BLaER1 treated with 17β-estradiol and CSF1 and Interleukin-3, amounts not matched to agents 10 nM and 100 nM (cell line): ENCODE measurements at regions not wholly inside any gene's neighbourhood (a gene's known extent, or its start where the extent isn't known, plus 50 kb on each side); places are given as distances from the start of the nearest gene placed in this dataset.
A peak's percentile ranks its signal among the peaks of the same experiment; 100 is the strongest.
"Not testable (repeated sequence)": the region's sequence is repeated elsewhere in the genome, so short reads cannot be mapped to it uniquely, and the experiment has no call there.

Source experiments
- H3K27ac ChIP-seq, 11 experiments: shearing (Covaris generic); formaldehyde crosslinking; 2 replicates each; pipeline ENCODE4 v1.8.1; 2022
- H3K27me3 ChIP-seq, 11 experiments: shearing (Covaris generic); formaldehyde crosslinking; 2 replicates each; pipeline ENCODE4 v1.8.1; 2022
- H3K36me3 ChIP-seq, 11 experiments: shearing (Covaris generic); formaldehyde crosslinking; 2 replicates each; pipeline ENCODE4 v1.8.1; 2022
- H3K4me1 ChIP-seq, 10 experiments: shearing (Covaris generic); formaldehyde crosslinking; 2 replicates each; pipeline ENCODE4 v1.8.1; 2022
- H3K4me2 ChIP-seq, 11 experiments: shearing (Covaris generic); formaldehyde crosslinking; 2 replicates each; pipeline ENCODE4 v1.8.1; 2022
- H3K4me3 ChIP-seq, 10 experiments: shearing (Covaris generic); formaldehyde crosslinking; 2 replicates each; pipeline ENCODE4 v1.8.1; 2022
- H3K9ac ChIP-seq, 11 experiments: shearing (Covaris generic); formaldehyde crosslinking; 2 replicates each; pipeline ENCODE4 v1.8.1; 2022
- H3K9me3 ChIP-seq, 11 experiments: shearing (Covaris generic); formaldehyde crosslinking; replicated peaks in 1 of 11; 2 replicates each; pipeline ENCODE4 v1.8.1; 2022
- H4K20me1 ChIP-seq, 11 experiments: shearing (Covaris generic); formaldehyde crosslinking; 2 replicates each; pipeline ENCODE4 v1.8.1; 2022
- Cebpa-rat ChIP-seq, 11 experiments: shearing (Covaris generic); IDR thresholded peaks; 2 replicates each; pipeline ENCODE4 v1.8.1; 2022

DNA sequence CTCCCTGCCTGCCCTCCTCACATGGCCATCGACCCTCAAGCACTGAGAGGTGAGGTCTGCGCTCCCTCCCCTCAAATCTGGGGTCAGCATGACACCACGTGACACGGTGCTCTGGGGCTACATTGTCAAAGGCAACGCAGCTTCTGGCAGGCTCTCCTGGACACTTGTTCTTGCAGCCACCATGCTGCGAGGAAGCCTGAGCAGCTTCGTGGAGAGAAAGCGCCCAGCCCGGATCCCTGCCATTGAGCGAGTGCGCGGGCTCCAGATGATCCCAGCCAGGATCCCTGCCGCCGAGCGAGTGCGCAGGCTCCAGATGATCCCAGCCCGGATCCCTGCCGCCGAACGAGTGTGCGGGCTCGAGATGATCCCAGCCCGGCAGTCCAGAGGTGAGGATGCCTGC lies 70.9 kb upstream of the METRNL start:
- Histone ChIP-seq H3K9me3 (peaks cover 0 to 11% (median 7%) of the 10 kb centered on the region in 11 experiments; a peak in 18 of 22 replicates), H3K4me3 (no peak overlapping the region), H3K9ac (no peak overlapping the region), H3K27ac (no peak overlapping the region), H3K27me3 (no peaks in the 10 kb centered on the region), H4K20me1 (peaks cover 0 to 20% (median 0%) of the 10 kb centered on the region in 11 experiments; a peak in 4 of 22 replicates), H3K4me2 (no peak overlapping the region), H3K4me1 (peaks cover 0 to 31% (median 23%) of the 10 kb centered on the region in 10 experiments; a peak in 15 of 20 replicates), H3K36me3 (peaks cover 0 to 25% (median 10%) of the 10 kb centered on the region in 11 experiments; a peak in 19 of 22 replicates)
- TF ChIP-seq Cebpa-rat (IDR thresholded peaks at IDR 0.05): no peak

DNA sequence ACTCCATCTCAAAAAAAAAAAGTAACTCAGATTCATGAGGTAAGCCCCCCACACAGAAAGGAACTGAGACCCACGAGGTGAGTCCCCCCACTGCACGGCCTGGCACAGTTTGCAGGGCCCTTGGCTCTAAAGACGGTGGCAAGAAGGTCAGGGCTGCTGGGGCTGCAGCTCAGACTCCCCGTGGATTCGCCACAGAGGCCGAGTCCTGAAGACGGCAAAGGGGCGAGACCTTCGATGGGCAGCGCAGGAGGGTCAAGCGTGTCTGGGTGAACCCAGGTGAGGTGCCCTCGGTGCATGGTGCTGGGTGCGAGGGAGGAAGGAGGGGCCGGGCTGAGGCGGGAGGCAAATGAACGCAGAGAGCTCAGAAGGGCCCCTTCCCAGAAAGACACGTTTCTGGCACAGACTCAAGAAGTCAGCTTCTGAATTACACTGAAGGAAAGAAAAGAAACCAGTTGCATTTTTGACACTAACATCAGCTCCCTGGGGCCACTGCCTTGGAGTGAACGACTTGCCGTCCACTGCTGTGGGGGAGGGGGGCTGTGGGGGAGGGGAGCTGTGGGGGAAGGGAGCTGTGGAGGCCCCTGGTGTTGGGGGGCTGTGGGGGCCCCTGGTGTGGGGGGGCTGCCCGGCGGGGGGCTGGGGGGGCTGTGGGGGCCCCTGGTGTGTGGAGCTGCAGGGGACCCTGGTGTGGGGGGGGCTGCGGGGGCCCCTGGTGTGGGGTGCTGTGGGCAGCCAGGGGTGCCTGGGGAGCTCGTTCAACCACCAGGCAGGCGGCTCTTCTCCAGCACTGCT lies 69.8 kb upstream of the METRNL start:
- H3K27ac ChIP-seq: no peak overlapping the region
- H3K27me3 ChIP-seq: no peaks in the 10 kb centered on the region
- no peak overlapping the region for H3K4me3 ChIP-seq
- H3K9me3 ChIP-seq: peaks cover 0 to 10% (median 7%) of the 10 kb centered on the region in 11 experiments; a peak in 18 of 22 replicates
- H4K20me1 ChIP-seq: peaks cover 0 to 20% (median 0%) of the 10 kb centered on the region in 11 experiments; a peak in 4 of 22 replicates
- peaks cover 0 to 40% (median 31%) of the 10 kb centered on the region in 10 experiments; a peak in 15 of 20 replicates for H3K4me1 ChIP-seq
- H3K9ac ChIP-seq: no peak overlapping the region
- peaks cover 0 to 25% (median 9%) of the 10 kb centered on the region in 11 experiments; a peak in 19 of 22 replicates for H3K36me3 ChIP-seq
- no peak for TF ChIP-seq Cebpa-rat (IDR thresholded peaks at IDR 0.05)
- no peak overlapping the region for H3K4me2 ChIP-seq

DNA sequence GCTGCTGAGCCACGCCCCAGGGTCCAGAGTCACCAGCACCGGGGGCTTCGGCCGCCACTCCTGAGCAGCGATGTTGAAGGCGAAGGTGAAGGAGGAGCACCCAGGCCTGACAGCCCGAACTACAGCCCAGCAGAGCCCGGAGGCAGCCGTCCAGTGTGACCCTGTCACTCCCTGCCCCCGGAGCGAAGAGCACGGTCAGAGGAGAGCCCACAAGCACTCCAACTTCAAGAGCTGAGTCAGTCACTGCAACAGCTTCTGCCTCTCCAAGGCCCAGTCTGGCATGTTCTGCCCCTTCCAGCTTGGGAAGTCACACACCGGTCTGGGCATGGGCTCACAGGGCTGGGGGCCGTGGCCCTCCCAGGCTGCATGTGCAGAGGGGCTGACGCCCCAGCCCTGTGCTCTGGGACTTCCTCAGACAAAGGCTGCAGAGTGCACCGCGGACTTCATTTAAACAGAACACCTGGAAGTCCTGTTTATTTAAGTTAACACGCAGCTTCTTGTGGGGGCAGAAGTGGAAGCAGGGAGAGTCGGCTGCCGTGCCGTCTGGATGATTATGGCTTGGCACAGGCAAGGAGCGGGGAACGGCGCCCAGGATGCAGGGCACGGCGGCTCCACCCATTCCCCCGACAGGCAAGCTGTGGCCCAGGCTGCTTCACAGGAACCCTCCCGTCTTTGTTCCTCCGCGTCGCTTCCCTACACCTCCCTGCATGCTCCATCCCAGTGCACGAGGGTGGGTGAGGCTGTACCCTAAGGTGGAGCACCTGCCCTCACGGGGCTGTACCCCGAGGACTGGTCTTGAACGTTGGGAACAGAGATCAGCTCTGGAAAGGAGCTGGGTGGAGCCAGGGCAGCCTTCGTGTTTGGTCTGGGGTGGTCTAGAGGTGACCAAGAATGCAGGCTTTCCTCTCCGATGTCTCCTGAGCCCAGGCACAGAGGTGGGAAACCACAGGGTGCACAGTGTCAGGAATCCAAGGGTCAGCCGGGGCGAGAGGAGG lies 68.9 kb upstream of the METRNL start:
- no peaks in the 10 kb centered on the region for H3K27me3 ChIP-seq
- H4K20me1 ChIP-seq: peaks cover 0 to 20% (median 0%) of the 10 kb centered on the region in 11 experiments; a peak in 4 of 22 replicates
- no peak for TF ChIP-seq Cebpa-rat (IDR thresholded peaks at IDR 0.05)
- H3K36me3 ChIP-seq: peaks cover 0 to 16% (median under 1%) of the 10 kb centered on the region in 11 experiments; a peak in 8 of 22 replicates
- H3K9ac ChIP-seq: no peak overlapping the region
- H3K4me3 ChIP-seq: no peak overlapping the region
- peaks cover 0 to 40% (median 31%) of the 10 kb centered on the region in 10 experiments; a peak in 15 of 20 replicates for H3K4me1 ChIP-seq
- H3K27ac ChIP-seq: no peak overlapping the region
- peaks cover 0 to 1% (median 0%) of the 10 kb centered on the region in 11 experiments; a peak in 7 of 22 replicates for H3K9me3 ChIP-seq
- peak overlapping the region in 2 of 11 experiments; percentile 2 to 8; a peak in 1 of 22 replicates for H3K4me2 ChIP-seq

DNA sequence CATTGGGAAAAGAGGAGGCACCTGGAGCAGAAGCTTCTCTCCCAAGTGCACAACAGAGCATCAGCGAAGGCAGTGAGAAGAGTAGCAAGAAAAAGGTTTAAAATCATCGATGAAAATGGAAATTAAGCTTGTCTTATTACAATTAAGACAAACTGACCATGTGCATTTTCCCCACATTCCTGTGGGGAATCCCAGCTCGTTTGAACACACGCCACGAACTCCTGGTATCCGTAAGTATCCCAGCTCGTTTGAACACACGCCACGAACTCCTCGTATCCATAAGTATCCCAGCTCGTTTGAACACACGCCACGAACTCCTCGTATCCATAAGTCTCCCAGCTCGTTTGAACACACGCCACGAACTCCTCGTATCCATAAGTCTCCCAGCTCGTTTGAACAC lies 67.7 kb upstream of the METRNL start:
- not testable (repeated sequence) for H3K36me3 ChIP-seq, H3K9me3 ChIP-seq, H3K27me3 ChIP-seq, H3K9ac ChIP-seq, H3K4me3 ChIP-seq, H3K4me2 ChIP-seq, H3K27ac ChIP-seq
- Histone ChIP-seq H4K20me1 (peaks cover 0 to 20% (median 0%) of the 10 kb centered on the region in 11 experiments; a peak in 4 of 22 replicates), H3K4me1 (peaks cover 0 to 40% (median 31%) of the 10 kb centered on the region in 10 experiments; a peak in 15 of 20 replicates)

DNA sequence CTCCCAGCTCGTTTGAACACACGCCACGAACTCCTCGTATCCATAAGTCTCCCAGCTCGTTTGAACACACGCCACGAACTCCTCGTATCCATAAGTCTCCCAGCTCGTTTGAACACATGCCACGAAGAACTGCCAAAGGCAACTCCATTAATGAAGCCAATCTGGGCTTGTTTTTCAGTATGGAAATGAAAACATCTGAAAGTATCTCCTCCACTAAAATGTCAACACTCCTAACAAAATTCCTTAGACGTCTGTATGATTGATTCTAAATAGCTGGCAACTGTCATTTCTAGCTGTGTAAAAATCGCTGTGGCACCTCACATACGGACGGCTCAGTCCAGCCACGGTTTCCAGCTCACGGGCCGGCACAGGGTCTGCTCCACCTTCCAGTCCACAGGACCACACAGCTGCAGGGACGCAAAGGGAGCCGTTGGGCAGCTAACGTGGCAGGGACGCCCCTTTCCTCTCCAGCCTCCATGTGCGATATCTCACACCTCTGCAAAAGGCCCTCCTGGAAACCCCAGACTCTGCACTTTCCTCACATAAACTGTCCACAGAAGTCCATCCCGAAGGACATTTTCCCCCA lies 67.1 kb upstream of the METRNL start:
- no peak for TF ChIP-seq Cebpa-rat (IDR thresholded peaks at IDR 0.05)
- peak overlapping the region; percentile 40 to 66 (median 52); a peak in 20 of 22 replicates for H3K4me2 ChIP-seq
- peaks cover 0 to 20% (median 0%) of the 10 kb centered on the region in 11 experiments; a peak in 4 of 22 replicates for H4K20me1 ChIP-seq
- H3K36me3 ChIP-seq: peaks cover 0 to 9% (median under 1%) of the 10 kb centered on the region in 11 experiments; a peak in 7 of 22 replicates
- H3K9ac ChIP-seq: no peak overlapping the region
- no peaks in the 10 kb centered on the region for H3K27me3 ChIP-seq
- peaks cover 1 to 7% (median 6%) of the 10 kb centered on the region in 11 experiments for H3K9me3 ChIP-seq
- H3K4me3 ChIP-seq: no peak overlapping the region
- H3K27ac ChIP-seq: no peak overlapping the region
- peaks cover 0 to 38% (median 29%) of the 10 kb centered on the region in 10 experiments; a peak in 15 of 20 replicates for H3K4me1 ChIP-seq

DNA sequence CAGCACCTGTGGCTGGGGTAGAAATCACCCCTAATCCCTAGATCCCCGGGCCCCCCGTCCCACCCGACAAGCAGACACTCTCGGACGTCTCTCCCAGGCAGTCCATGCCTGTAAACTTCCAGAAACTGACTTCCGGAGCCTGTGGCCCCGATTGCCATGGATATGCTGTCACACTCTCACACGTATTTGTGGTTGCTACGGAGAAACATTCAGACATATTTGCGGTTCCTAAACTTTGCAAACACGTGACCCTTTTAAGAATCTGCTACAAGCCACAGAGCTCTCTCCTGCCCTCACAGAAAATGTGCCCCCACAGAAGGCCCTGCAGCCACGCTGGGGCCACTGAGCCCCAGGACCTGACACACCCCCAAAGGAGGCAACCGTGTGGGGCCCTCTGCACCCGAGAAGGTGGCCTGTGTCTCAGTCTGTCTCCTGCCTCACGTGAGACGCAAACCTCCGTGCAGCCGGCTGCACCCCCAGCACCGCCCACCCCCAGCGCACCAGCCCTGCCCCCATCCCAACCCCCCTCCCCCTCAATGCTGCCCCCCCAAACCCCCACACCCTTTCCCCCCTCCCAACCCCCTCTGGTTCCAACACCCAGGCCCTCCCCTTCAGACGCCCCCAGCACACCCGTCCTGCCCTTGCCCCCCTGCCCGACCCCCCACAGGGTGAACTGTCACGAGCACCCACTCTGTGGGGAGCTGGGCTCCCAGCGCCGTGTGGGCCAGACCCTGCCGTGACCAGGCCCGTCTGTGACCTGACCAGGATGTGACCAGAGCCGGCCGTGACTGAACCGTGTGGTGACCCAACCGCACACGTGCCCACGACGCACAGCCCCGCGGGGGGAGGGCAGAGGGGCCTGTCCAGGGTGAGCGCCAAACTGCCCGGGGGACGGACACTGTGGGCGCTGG lies 66.3 kb upstream of the METRNL start:
- H3K9me3 ChIP-seq: peaks cover 10 to 16% (median 14%) of the 10 kb centered on the region in 11 experiments
- no peak overlapping the region for H3K9ac ChIP-seq
- peak overlapping the region in 1 of 11 experiments; percentile 5; a peak in 1 of 22 replicates for H3K27ac ChIP-seq
- peak overlapping the region; percentile 40 to 66 (median 53); a peak in 21 of 22 replicates for H3K4me2 ChIP-seq
- H4K20me1 ChIP-seq: peaks cover 0 to 15% (median 0%) of the 10 kb centered on the region in 11 experiments; a peak in 4 of 22 replicates
- no peak overlapping the region for H3K4me3 ChIP-seq
- H3K27me3 ChIP-seq: no peaks in the 10 kb centered on the region
- TF ChIP-seq Cebpa-rat (IDR thresholded peaks at IDR 0.05): no peak
- H3K4me1 ChIP-seq: peaks cover 0 to 31% (median 23%) of the 10 kb centered on the region in 10 experiments; a peak in 15 of 20 replicates
- peaks cover 0 to 17% (median 9%) of the 10 kb centered on the region in 11 experiments; a peak in 11 of 22 replicates for H3K36me3 ChIP-seq

DNA sequence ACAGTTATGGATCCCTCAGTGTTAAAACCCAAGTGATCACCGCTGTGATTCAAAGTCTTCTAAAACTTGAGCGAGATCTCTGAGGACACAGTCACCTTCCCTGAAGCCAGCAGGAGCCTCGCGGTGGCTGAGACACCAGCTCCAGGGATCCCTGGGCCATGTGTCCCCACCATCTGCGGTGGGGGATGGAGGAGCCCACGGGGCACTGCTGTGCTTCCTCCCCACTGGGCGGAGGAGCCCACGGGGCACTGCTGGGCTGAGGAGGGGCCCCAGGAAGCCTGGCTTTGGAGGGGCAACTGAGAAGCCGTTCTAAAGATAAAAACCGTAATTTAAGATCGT lies 65.7 kb upstream of the METRNL start:
- Histone ChIP-seq H3K9me3 (peaks cover 11 to 22% (median 20%) of the 10 kb centered on the region in 11 experiments), H3K36me3 (peaks cover 0 to 15% (median 10%) of the 10 kb centered on the region in 11 experiments; a peak in 12 of 22 replicates), H4K20me1 (peaks cover 0 to 11% (median 0%) of the 10 kb centered on the region in 11 experiments; a peak in 4 of 22 replicates), H3K4me1 (peaks cover 0 to 34% (median 26%) of the 10 kb centered on the region in 10 experiments; a peak in 15 of 20 replicates), H3K4me3 (no peak overlapping the region), H3K4me2 (peak overlapping the region in 7 of 11 experiments; percentile 17 to 55 (median 40); a peak in 11 of 22 replicates), H3K27me3 (no peaks in the 10 kb centered on the region), H3K9ac (no peak overlapping the region), H3K27ac (peak overlapping the region in 1 of 11 experiments; percentile 5; a peak in 1 of 22 replicates)
- TF ChIP-seq Cebpa-rat (IDR thresholded peaks at IDR 0.05): no peak
